Keratinocyte (primary cell): ENCODE measurements at regions not wholly inside any gene's neighbourhood (a gene's known extent, or its start where the extent isn't known, plus 50 kb on each side); places are given as distances from the start of the nearest gene placed in this dataset.

Experiments
- EZH2 ChIP-seq: IDR thresholded peaks from one replicate; pipeline ENCODE4 v1.6.1; 2012; ENCODE audit warnings: inconsistent platforms, mild to moderate bottlenecking, low read length, moderate library complexity
- TF ChIP-seq, protein P1 (sequence below), 3 experiments: IDR thresholded peaks in 1 of 3; conservative IDR thresholded peaks in 1 of 3; optimal IDR thresholded peaks in 1 of 3; 2 replicates in 2 of 3; 3 replicates in 1 of 3; pipeline versions ENCODE3 to v1.5.1; 2011; ENCODE audit warnings: low read length in 3 of 3, mild to moderate bottlenecking in 3 of 3, moderate library complexity in 2 of 3, control low read depth in 1 of 3, inconsistent platforms in 1 of 3; ENCODE audit not compliant: insufficient read depth in 2 of 3; ENCODE audit errors: extremely low read depth in 1 of 3

GRCh38 chr6:97347111-97347510 lies 64.1 kb upstream of the MMS22L start:
- TF ChIP-seq, protein P1, sequence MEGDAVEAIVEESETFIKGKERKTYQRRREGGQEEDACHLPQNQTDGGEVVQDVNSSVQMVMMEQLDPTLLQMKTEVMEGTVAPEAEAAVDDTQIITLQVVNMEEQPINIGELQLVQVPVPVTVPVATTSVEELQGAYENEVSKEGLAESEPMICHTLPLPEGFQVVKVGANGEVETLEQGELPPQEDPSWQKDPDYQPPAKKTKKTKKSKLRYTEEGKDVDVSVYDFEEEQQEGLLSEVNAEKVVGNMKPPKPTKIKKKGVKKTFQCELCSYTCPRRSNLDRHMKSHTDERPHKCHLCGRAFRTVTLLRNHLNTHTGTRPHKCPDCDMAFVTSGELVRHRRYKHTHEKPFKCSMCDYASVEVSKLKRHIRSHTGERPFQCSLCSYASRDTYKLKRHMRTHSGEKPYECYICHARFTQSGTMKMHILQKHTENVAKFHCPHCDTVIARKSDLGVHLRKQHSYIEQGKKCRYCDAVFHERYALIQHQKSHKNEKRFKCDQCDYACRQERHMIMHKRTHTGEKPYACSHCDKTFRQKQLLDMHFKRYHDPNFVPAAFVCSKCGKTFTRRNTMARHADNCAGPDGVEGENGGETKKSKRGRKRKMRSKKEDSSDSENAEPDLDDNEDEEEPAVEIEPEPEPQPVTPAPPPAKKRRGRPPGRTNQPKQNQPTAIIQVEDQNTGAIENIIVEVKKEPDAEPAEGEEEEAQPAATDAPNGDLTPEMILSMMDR (optimal IDR thresholded peaks at IDR 0.05 in 1 of 3, IDR thresholded peaks at IDR 0.05 in 1 of 3, conservative IDR thresholded peaks at IDR 0.05 in 1 of 3; ENCODE audit: extremely low read depth in 1 of 3, insufficient read depth in 2 of 3, low read length in 3 of 3) = no peak
- no peak for TF ChIP-seq EZH2
